HG02763 (cell line): ENCODE measurements at regions not wholly inside any gene's neighbourhood (a gene's known extent, or its start where the extent isn't known, plus 50 kb on each side); places are given as distances from the start of the nearest gene placed in this dataset.

Experiments
- ATAC-seq: cut with Tn5 transposase; IDR thresholded peaks from one replicate; pipeline ENCODE4 v1.9.1; 2021; ENCODE audit warnings: mild to moderate bottlenecking, moderate library complexity; ENCODE audit not compliant: unreplicated experiment

GRCh38 chr1:60411591-60411990 is 338.0 kb upstream of the C1orf87 start:
- no peak for ATAC-seq

- no peak for ATAC-seq
These were observed 329.2 kb upstream of the C1orf87 start for GRCh38 chr1:60402816-60403215.

GRCh38 chr1:60402216-60402615 is 328.6 kb upstream of the C1orf87 start:
- ATAC-seq, result no peak

GRCh38 chr1:60394436-60394835 is 320.9 kb upstream of the C1orf87 start:
- no peak for ATAC-seq

GRCh38 chr1:60390593-60391282 is 317.2 kb upstream of the C1orf87 start:
- no peak for ATAC-seq

- no peak for ATAC-seq
These were observed 314.8 kb upstream of the C1orf87 start for GRCh38 chr1:60388092-60388987.

- no peak for ATAC-seq
These were observed 313.6 kb upstream of the C1orf87 start for GRCh38 chr1:60387175-60387574.

- ATAC-seq, result no peak
These were observed 312.7 kb upstream of the C1orf87 start for GRCh38 chr1:60386249-60386648.

- no peak for ATAC-seq
These were observed 302.6 kb upstream of the C1orf87 start for GRCh38 chr1:60376196-60376595.

GRCh38 chr1:60374537-60374936 is 301.0 kb upstream of the C1orf87 start:
- ATAC-seq, result no peak

GRCh38 chr1:60367532-60367931 is 294.0 kb upstream of the C1orf87 start:
- no peak for ATAC-seq

GRCh38 chr1:60359431-60359830 is 285.9 kb upstream of the C1orf87 start:
- ATAC-seq, result no peak

GRCh38 chr1:60350531-60350930 is 277.0 kb upstream of the C1orf87 start:
- ATAC-seq, result no peak

- no peak for ATAC-seq
These were observed 275.3 kb upstream of the C1orf87 start for GRCh38 chr1:60348884-60349283.

- ATAC-seq, result no peak
These were observed 272.1 kb upstream of the C1orf87 start for GRCh38 chr1:60345621-60346020.

GRCh38 chr1:60345049-60345448 is 271.5 kb upstream of the C1orf87 start:
- ATAC-seq, result no peak

GRCh38 chr1:60343736-60344135 is 270.2 kb upstream of the C1orf87 start:
- no peak for ATAC-seq

- ATAC-seq, result no peak
These were observed 269.0 kb upstream of the C1orf87 start for GRCh38 chr1:60342569-60342968.

GRCh38 chr1:60341274-60341673 is 267.7 kb upstream of the C1orf87 start:
- no peak for ATAC-seq

- no peak for ATAC-seq
These were observed 258.1 kb upstream of the C1orf87 start for GRCh38 chr1:60331647-60332046.

- no peak for ATAC-seq
These were observed 256.1 kb upstream of the C1orf87 start for GRCh38 chr1:60329651-60330050.

GRCh38 chr1:60311838-60312237 is 238.3 kb upstream of the C1orf87 start:
- ATAC-seq, result no peak
